ENCODE measurements at regions not wholly inside any gene's neighbourhood (a gene's known extent, or its start where the extent isn't known, plus 50 kb on each side); places are given as distances from the start of the nearest gene placed in this dataset.

DNA sequence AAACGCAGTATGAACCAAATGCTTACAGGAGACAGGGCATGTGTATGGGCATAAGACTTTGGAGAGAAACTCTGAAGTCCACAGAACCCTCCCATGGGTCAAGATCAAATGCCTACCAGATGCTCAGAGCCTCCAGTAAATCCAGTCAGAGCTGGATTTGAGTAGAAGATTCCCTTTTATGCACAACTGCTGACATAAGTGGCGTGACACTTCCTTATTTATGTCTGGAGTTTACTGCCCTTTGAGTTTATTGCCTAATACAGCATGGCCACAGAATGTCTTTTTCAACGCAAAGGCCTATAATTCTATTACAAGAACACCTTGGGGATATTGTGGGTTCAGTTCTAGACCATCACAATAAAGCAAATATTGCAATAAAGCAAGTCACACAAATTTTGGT, 220.0 kb upstream of the FOXQ1 start:
- no peak for DNase-seq (ENCODE audit: low read depth)

DNA sequence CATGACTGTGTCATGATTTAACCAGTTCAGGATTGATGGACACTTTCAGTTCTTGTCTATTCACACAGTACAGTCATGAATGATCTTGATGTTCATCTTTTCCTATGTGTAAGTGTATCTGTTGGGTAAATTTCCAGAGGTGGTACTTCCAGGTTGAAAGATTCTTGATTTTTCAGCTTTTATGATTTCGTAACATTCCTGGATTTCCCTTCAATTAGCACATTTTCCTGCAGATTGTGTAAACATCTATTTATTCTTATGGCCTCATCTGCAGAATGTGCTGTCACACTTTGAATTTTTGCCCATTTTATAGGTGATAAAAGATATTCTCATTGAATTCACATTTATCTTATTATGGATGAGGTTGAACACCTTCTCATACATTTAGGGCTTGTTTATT, 222.0 kb upstream of the FOXQ1 start:
- no peak for DNase-seq (ENCODE audit: low read depth)

- DNase-seq (ENCODE audit: low read depth), result no peak
These were observed 223.4 kb upstream of the FOXQ1 start for GRCh38 chr6:1088492-1089001.

- no peak for DNase-seq (ENCODE audit: low read depth)
These were observed 224.6 kb upstream of the FOXQ1 start for GRCh38 chr6:1087154-1087843.

DNA sequence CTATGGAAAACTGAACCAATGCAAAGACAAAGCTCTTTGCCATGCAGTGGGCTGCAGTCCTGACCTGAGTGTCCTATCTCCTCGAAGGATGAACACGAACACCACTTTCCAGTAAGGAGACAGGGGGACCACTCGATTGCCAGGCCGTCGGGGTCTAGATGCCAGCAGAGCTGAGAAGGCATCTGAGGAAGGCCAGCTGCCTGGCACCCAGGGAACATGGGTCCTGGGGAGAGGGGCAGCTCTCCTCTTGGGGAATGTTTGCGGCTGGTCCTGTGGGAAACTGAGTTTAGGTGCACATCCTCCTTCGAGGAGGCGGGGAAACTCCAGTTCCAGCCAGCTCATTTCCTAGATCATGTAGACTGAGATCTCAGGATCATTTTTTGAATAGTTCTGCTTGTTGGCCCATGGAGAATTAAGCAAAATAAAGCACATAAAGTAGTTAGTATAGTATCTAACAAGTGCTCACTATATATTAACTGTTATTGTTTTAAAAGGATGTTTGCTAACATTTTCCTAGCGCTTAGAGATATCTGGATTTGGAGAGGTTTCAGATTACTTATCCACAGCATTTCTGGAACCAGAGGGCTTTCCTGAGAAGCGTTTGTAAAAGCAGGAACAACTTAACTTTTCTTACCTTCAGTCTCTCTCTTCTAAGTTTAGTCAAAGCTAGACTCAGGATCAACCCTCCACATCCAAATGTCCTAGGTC, 225.3 kb upstream of the FOXQ1 start:
- DNase-seq (ENCODE audit: low read depth), result no peak

- DNase-seq (ENCODE audit: low read depth), result peak; percentile 89
These were observed 229.5 kb upstream of the FOXQ1 start for GRCh38 chr6:1082285-1082935.

DNA sequence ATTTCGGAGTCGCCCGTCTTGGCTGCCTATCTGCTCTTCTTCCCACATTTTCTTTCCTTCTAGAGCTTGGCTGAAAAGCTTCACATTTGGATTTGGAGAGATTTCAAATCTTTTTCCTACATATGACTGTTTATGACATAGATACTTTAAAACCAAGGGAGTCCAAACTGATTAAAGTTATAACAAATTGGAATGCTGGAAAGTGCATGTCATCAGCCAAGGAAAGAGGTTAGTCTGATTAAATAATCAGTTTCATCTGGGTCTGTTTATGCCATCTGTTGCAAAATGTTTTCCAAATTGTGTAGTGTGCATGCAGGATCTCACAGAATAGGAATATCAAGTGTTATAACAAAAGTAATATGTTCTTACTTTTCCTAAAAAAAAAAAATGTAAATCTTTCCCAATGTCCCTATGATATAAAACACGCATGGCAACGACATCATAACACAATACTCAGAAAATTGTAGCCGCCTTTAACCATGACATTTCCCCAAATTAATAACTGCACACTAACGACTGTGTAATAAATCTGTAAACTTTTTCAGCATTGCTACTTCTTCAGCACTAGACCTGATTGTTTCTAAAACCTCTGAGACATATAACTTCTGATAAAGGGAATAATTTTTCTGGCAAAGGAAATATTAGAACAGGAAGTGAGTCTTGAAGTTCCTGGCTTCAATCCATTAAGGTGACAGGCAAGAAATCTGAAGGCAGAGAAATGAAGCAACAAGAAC, 230.2 kb upstream of the FOXQ1 start:
- DNase-seq (ENCODE audit: low read depth), result peak; percentile 56

GRCh38 chr6:1080453-1081337, 231.2 kb upstream of the FOXQ1 start:
- no peak for DNase-seq (ENCODE audit: low read depth)

- DNase-seq (ENCODE audit: low read depth), result peak; percentile 54
These were observed 232.4 kb upstream of the FOXQ1 start for GRCh38 chr6:1079525-1079924.

DNA sequence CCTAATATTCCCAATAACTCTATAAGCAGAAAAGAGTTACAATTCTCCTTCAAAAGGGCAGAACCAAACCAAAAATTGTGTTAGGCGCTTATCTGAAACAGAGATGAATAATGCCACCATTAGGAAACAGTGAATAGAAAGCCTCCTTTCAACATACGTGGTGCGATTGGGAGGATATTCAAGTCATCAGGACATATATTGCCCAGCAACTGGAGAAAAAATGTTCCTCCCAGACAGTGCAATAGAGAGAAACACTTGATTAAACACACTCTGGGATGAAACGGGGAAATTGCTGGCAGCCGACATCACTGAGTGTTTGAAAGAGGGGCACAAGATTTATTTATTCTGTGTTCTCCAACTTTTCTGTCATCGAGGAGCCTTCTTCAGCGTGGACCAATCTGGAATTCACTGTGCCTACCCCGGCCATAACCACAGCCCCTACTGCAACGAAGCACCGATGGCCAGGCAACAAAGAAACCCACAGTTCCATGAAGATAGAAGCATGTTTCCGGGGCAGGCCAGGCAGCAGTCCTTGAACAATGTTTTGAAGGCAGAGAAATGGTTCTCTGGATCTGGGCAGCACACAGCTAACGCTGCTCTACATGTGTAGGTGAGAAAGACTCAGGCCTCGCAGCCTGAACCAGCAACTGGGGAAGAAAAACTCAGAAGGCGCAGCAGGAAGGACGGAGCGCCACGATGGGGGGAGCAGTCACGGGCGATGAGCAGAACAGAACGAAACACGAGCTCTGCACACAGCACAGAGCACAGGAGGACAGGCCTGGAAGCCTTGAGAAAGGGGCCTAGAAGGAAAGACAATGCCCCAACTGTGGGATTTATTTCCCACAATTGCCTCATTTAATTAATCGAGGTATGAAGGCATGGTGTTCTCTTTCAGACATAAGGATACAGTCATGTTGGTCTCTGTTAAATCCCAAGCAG, 234.2 kb upstream of the FOXQ1 start:
- no peak for DNase-seq (ENCODE audit: low read depth)

DNA sequence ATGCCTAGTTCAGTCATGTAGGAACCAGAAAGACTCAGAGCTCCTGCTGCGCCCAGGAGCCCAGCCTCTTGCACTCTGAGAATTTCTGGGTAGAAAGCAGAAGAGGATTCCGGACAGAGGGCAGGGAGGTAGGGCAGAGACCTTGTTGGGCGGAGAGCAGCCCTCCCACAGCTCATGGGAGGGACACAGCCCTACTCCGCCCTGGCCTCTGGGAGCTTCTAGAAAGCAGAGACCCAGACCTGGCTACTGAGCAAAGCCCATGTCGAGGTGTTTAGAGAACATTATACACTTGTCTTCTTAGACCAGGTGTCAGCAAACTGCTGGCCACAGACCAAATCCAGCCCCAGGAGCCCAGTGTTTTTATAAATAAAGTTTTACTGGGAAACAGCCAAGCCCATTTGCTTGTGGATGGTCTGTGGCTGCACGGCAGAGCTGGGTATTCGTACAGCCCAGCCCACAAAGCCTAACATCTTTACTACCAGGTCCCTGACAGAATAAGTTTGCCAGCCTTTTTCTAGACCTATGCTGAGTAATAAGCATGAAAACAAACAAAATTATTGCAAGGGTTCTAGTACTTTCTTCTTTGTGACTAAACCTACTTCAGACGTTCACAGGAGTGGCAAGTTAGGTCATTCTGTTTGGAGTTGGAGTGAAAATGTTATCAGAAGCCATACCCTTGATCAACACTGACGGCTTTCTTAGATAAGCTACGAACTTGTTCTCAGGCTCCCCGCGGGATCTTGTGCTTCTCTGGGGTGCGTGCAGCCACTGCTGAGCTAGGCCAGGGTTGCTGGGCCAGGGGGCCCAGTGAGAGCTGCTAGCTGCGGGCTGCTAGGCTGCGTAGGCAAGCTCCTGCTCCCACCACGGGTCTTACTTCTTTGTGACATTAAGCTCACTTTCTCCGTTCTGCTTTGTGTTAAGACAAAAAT, 235.1 kb upstream of the FOXQ1 start:
- no peak for DNase-seq (ENCODE audit: low read depth)

DNA sequence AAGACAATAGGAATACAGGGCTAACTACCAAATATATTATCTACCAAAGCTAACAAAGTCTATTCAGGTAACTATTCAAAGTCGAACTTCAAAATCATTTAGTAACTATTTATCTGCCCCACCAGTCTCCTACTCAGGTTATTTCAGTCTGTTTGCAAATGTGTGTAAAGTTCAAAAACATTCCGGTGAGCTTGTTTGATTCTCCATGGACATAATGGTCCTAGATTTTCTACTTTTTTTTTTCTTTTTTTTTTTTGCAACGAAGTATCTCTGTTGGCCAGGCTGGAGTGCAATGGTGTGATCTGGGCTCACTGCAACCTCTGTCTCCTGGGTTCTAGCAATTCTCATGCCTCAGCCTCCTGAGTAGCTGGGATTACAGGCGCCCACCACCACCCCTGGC, 236.0 kb upstream of the FOXQ1 start:
- DNase-seq (ENCODE audit: low read depth), result no peak

DNA sequence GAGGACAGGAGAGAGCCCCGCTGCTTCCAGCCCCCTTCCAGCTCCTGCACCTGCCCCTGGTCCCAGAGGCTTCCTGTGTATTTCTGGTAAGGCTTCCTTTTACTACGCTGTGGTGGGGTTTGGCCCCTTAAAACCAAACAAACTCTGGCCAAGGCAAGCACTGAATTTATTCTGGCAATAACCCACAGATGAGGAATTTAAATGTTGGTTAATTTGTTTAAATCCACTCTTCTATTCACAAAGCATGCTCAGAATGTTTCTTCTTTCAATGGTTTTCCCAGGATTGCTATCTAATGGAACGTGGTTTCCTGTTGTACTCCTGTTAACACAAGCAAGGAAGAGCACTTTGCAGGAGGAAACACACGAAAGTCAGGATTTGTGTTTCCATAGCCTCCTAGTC, 236.5 kb upstream of the FOXQ1 start:
- no peak for DNase-seq (ENCODE audit: low read depth)

- DNase-seq (ENCODE audit: low read depth), result peak; percentile 81
These were observed 241.8 kb upstream of the FOXQ1 start for GRCh38 chr6:1070085-1070521.

GRCh38 chr6:1068905-1069304, 243.0 kb upstream of the FOXQ1 start:
- DNase-seq (ENCODE audit: low read depth), result no peak

DNA sequence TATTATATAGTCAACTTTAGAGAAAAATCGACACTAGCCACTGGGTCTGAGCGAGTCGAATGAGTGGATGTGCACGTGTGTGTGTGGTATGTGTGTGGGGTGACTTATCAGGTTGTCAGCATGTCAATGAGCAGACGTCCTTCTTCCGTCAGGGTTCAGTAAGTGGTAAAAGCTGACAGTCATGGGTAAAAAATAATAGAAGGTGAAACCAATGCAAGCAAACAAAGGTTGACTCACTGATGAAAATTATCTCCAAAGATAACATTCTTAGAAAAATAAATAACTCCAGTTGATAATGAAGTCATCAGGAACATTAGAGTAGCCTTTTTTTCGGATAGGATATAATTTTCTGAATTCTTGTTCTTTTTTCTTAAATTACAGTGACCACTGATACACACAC, 243.8 kb upstream of the FOXQ1 start:
- peak; percentile 79 for DNase-seq (ENCODE audit: low read depth)

- no peak for DNase-seq (ENCODE audit: low read depth)
These were observed 244.6 kb upstream of the FOXQ1 start for GRCh38 chr6:1067346-1067745.

DNA sequence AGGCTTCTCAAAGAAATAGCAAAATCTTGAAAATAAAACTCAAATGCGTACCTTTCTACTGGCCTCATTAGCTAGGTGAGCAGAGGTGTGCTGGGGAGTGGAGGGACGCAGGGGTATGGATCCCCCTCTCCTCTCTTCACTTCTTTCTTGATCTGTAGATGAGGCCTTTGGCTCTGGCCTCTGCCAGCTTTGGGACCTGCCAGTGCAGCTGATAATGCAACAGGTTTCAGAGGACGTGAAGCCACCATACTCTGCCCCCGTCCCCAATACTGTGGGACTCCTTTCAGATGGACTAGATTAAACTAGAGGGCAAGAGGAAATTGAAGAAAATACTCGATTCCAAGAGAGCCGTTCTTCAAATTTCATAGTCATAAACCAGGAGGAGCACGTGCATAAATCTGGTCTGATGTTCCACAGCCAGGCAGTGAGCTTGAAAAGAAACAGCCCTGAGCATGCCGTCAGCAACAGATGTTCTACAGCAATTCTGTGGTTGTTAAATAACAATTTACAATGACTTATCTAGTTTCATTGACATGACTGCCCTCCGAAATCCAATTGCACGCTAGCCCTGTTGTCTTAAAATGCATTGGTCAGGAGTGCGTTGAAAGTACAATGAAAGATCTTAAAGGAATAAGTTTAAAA, 245.3 kb upstream of the FOXQ1 start:
- DNase-seq (ENCODE audit: low read depth), result no peak

All from M059J (cell line).